ENCODE measurements at regions not wholly inside any gene's neighbourhood (a gene's known extent, or its start where the extent isn't known, plus 50 kb on each side); places are given as distances from the start of the nearest gene placed in this dataset.

- no peak for TF ChIP-seq POLR2AphosphoS5 (IDR thresholded peaks at IDR 0.05; ENCODE audit: insufficient read depth, low read depth, low read length)
- no peak for TF ChIP-seq POLR2A (IDR thresholded peaks at IDR 0.05; ENCODE audit: low read depth, low read length)
These were observed 67.7 kb downstream of the RDH14 start for GRCh38 chr2:18492721-18493120.

All from endothelial cell of umbilical vein (primary cell).